ENCODE measurements at regions not wholly inside any gene's neighbourhood (a gene's known extent, or its start where the extent isn't known, plus 50 kb on each side); places are given as distances from the start of the nearest gene placed in this dataset.
"Not testable (repeated sequence)": the region's sequence is repeated elsewhere in the genome, so short reads cannot be mapped to it uniquely, and the experiment has no call there.

GRCh38 chr3:20822251-20822650, 636.2 kb upstream of the SGO1 start:
- DNase-seq (ENCODE audit: low read depth in 3 of 3) = no peak

GRCh38 chr3:20820872-20821271, 634.9 kb upstream of the SGO1 start:
- not testable (repeated sequence) for DNase-seq (ENCODE audit: low read depth in 3 of 3)

GRCh38 chr3:20811631-20812030, 625.6 kb upstream of the SGO1 start:
- no peak for DNase-seq (ENCODE audit: low read depth in 3 of 3)

- DNase-seq (ENCODE audit: low read depth in 3 of 3) = no peak
These were observed 625.0 kb upstream of the SGO1 start for GRCh38 chr3:20811006-20811405.

- no peak for DNase-seq (ENCODE audit: low read depth in 3 of 3)
These were observed 624.5 kb upstream of the SGO1 start for GRCh38 chr3:20810555-20810954.

GRCh38 chr3:20809356-20809755, 623.4 kb upstream of the SGO1 start:
- no peak for DNase-seq (ENCODE audit: low read depth in 3 of 3)

- DNase-seq (ENCODE audit: low read depth in 3 of 3) = no peak
These were observed 622.9 kb upstream of the SGO1 start for GRCh38 chr3:20808864-20809263.

GRCh38 chr3:20798666-20799065, 612.7 kb upstream of the SGO1 start:
- no peak for DNase-seq (ENCODE audit: low read depth in 3 of 3)

GRCh38 chr3:20787005-20787404, 601.0 kb upstream of the SGO1 start:
- no peak for DNase-seq (ENCODE audit: low read depth in 3 of 3)

GRCh38 chr3:20776692-20777091, 590.7 kb upstream of the SGO1 start:
- no peak for DNase-seq (ENCODE audit: low read depth in 3 of 3)

GRCh38 chr3:20776286-20776685, 590.3 kb upstream of the SGO1 start:
- no peak for DNase-seq (ENCODE audit: low read depth in 3 of 3)

- no peak for DNase-seq (ENCODE audit: low read depth in 3 of 3)
These were observed 587.4 kb upstream of the SGO1 start for GRCh38 chr3:20773320-20773984.

GRCh38 chr3:20772869-20773268, 586.9 kb upstream of the SGO1 start:
- DNase-seq (ENCODE audit: low read depth in 3 of 3) = no peak

GRCh38 chr3:20769430-20769829, 583.4 kb upstream of the SGO1 start:
- DNase-seq (ENCODE audit: low read depth in 3 of 3) = no peak

GRCh38 chr3:20760981-20761380, 575.0 kb upstream of the SGO1 start:
- DNase-seq (ENCODE audit: low read depth in 3 of 3) = no peak

- no peak for DNase-seq (ENCODE audit: low read depth in 3 of 3)
These were observed 566.4 kb upstream of the SGO1 start for GRCh38 chr3:20752416-20752815.

- DNase-seq (ENCODE audit: low read depth in 3 of 3) = no peak
These were observed 565.3 kb upstream of the SGO1 start for GRCh38 chr3:20751296-20751695.

- DNase-seq (ENCODE audit: low read depth in 3 of 3) = no peak
These were observed 561.7 kb upstream of the SGO1 start for GRCh38 chr3:20747741-20748140.

- no peak for DNase-seq (ENCODE audit: low read depth in 3 of 3)
These were observed 557.7 kb upstream of the SGO1 start for GRCh38 chr3:20743553-20744321.

- DNase-seq (ENCODE audit: low read depth in 3 of 3) = no peak
These were observed 557.0 kb upstream of the SGO1 start for GRCh38 chr3:20742903-20743552.

GRCh38 chr3:20741381-20741780, 555.4 kb upstream of the SGO1 start:
- no peak for DNase-seq (ENCODE audit: low read depth in 3 of 3)

- DNase-seq (ENCODE audit: low read depth in 3 of 3) = no peak
These were observed 553.8 kb upstream of the SGO1 start for GRCh38 chr3:20739814-20740213.

GRCh38 chr3:20736287-20736852, 550.4 kb upstream of the SGO1 start:
- DNase-seq (ENCODE audit: low read depth in 3 of 3) = no peak

Measured in stimulated activated CD4-positive, alpha-beta T cell treated with anti-CD3 and anti-CD28 coated beads, TNF-alpha, amount 100 ng/mL, for 24 hours (primary cell).